Neural progenitor cell (in vitro differentiated cells): ENCODE measurements at regions not wholly inside any gene's neighbourhood (a gene's known extent, or its start where the extent isn't known, plus 50 kb on each side); places are given as distances from the start of the nearest gene placed in this dataset.

Source experiments
- DNase-seq: peaks from one replicate; pipeline ENCODE4 v3.0.0-alpha.2; 2016; ENCODE audit warnings: low spot score
- H2AFZ ChIP-seq: fragments of 200-600 bp; sonication (generic); replicated peaks from 2 replicates; pipeline ENCODE4 v1.6.1; 2016; ENCODE audit warnings: antibody characterized with exemption
- H3F3A ChIP-seq: fragments of 200-600 bp; sonication (generic); 2 replicates; pipeline ENCODE4 v1.6.1; 2016; ENCODE audit warnings: antibody characterized with exemption, low read depth
- H3K27ac ChIP-seq: fragments of 200-600 bp; sonication (generic); 2 replicates; pipeline ENCODE4 v1.5.1; 2016; ENCODE audit warnings: mild to moderate bottlenecking
- H3K27me3 ChIP-seq: fragments of 200-600 bp; sonication (generic); 2 replicates; pipeline ENCODE4 v1.6.1; 2016; ENCODE audit warnings: mild to moderate bottlenecking, moderate library complexity
- H3K36me3 ChIP-seq: fragments of 200-600 bp; sonication (generic); 2 replicates; pipeline ENCODE4 v1.5.1; 2016
- H3K4me1 ChIP-seq: fragments of 200-600 bp; sonication (generic); 2 replicates; pipeline ENCODE4 v1.6.1; 2016; ENCODE audit warnings: mixed run types
- H3K4me2 ChIP-seq: fragments of 200-600 bp; sonication (generic); 2 replicates; pipeline ENCODE4 v1.6.1; 2016
- H3K4me3 ChIP-seq: fragments of 200-600 bp; sonication (generic); 2 replicates; pipeline ENCODE4 v1.5.1; 2016
- H3K79me2 ChIP-seq: fragments of 200-600 bp; sonication (generic); 2 replicates; pipeline ENCODE4 v1.6.1; 2016; ENCODE audit warnings: low read depth
- H3K9ac ChIP-seq: fragments of 200-600 bp; sonication (generic); 2 replicates; pipeline ENCODE4 v1.6.1; 2016
- H3K9me3 ChIP-seq: fragments of 200-600 bp; sonication (generic); 2 replicates; pipeline ENCODE4 v1.5.1; 2016; ENCODE audit warnings: low read depth
- H4K20me1 ChIP-seq: fragments of 200-600 bp; sonication (generic); 2 replicates; pipeline ENCODE4 v1.6.1; 2016; ENCODE audit warnings: low read depth
- H3K27ac Mint-ChIP-seq: 3 replicates; pipeline ENCODE4 v1.8.0; 2021; ENCODE audit warnings: mixed read lengths
- H3K27me3 Mint-ChIP-seq: 2 replicates; pipeline ENCODE4 v1.8.0; 2022; ENCODE audit warnings: low read depth, mild to moderate bottlenecking, inconsistent platforms, moderate library complexity, mixed read lengths; ENCODE audit not compliant: insufficient read depth
- H3K36me3 Mint-ChIP-seq: 3 replicates; pipeline ENCODE4 v1.8.0; 2021; ENCODE audit warnings: mixed read lengths
- H3K4me1 Mint-ChIP-seq: 3 replicates; pipeline ENCODE4 v1.8.0; 2021; ENCODE audit warnings: mixed read lengths
- H3K4me3 Mint-ChIP-seq: 3 replicates; pipeline ENCODE4 v1.8.0; 2021; ENCODE audit warnings: mild to moderate bottlenecking, moderate library complexity, mixed read lengths
- H3K9me3 Mint-ChIP-seq: 3 replicates; pipeline ENCODE4 v1.8.0; 2020; ENCODE audit warnings: mixed read lengths
- EZH2 ChIP-seq: fragments of 200-600 bp; sonication (generic); IDR thresholded peaks from 2 replicates; pipeline ENCODE4 v1.6.1; 2017; ENCODE audit warnings: antibody characterized with exemption, mild to moderate bottlenecking, moderate library complexity
- EZH2phosphoT487 ChIP-seq: fragments of 200-600 bp; sonication (generic); IDR thresholded peaks from 2 replicates; pipeline ENCODE4 v1.6.1; 2017; ENCODE audit warnings: antibody characterized with exemption
- TF ChIP-seq, protein P1 (sequence below): fragments of 200-600 bp; sonication (generic); IDR thresholded peaks from 2 replicates; pipeline ENCODE4 v1.5.1; 2017; ENCODE audit warnings: antibody characterized with exemption, mild to moderate bottlenecking

DNA sequence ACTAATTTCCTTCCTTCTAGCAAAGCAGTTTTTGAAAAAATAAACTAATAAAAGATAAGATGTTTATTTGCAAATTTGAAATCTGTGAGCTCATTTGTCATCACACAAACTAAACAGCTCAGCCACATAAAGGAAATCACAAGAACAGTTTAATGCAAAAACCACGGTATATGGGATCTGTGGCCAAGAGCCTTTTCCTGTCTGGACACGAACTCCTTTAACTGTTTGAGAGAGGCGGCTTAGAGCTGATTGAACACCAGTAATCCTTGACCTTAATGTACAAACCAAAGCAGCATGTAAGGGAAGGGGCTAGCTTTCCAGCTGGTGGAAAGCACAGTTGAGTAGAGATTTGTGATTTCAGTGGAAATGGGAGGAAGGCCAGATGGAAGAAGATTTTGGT is 66.3 kb upstream of the SPINK5 start:
- no peak overlapping the region for H3K27ac ChIP-seq
- H3K4me2 ChIP-seq: no peak overlapping the region
- no peaks in the 10 kb centered on the region for H3K4me1 ChIP-seq
- Mint-ChIP-seq H3K4me3 (no peak overlapping the region), H3K9me3 (peaks cover 20% of the 10 kb centered on the region), H3K36me3 (peaks cover 3% of the 10 kb centered on the region), H3K27me3 (peaks cover 3% of the 10 kb centered on the region), H3K27ac (no peak overlapping the region), H3K4me1 (no peaks in the 10 kb centered on the region)
- no peak overlapping the region for H2AFZ ChIP-seq
- H4K20me1 ChIP-seq: no peaks in the 10 kb centered on the region
- H3K9me3 ChIP-seq: peaks cover 8% of the 10 kb centered on the region
- H3K36me3 ChIP-seq: peaks cover 2% of the 10 kb centered on the region
- H3F3A ChIP-seq: no peaks in the 10 kb centered on the region
- no peak overlapping the region for H3K4me3 ChIP-seq
- no peaks in the 10 kb centered on the region for H3K79me2 ChIP-seq
- TF ChIP-seq EZH2phosphoT487 (no peak), EZH2 (no peak)
- TF ChIP-seq, protein P1, sequence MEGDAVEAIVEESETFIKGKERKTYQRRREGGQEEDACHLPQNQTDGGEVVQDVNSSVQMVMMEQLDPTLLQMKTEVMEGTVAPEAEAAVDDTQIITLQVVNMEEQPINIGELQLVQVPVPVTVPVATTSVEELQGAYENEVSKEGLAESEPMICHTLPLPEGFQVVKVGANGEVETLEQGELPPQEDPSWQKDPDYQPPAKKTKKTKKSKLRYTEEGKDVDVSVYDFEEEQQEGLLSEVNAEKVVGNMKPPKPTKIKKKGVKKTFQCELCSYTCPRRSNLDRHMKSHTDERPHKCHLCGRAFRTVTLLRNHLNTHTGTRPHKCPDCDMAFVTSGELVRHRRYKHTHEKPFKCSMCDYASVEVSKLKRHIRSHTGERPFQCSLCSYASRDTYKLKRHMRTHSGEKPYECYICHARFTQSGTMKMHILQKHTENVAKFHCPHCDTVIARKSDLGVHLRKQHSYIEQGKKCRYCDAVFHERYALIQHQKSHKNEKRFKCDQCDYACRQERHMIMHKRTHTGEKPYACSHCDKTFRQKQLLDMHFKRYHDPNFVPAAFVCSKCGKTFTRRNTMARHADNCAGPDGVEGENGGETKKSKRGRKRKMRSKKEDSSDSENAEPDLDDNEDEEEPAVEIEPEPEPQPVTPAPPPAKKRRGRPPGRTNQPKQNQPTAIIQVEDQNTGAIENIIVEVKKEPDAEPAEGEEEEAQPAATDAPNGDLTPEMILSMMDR: no peak
- H3K9ac ChIP-seq: no peak overlapping the region
- no peak for DNase-seq
- H3K27me3 ChIP-seq: no peaks in the 10 kb centered on the region

DNA sequence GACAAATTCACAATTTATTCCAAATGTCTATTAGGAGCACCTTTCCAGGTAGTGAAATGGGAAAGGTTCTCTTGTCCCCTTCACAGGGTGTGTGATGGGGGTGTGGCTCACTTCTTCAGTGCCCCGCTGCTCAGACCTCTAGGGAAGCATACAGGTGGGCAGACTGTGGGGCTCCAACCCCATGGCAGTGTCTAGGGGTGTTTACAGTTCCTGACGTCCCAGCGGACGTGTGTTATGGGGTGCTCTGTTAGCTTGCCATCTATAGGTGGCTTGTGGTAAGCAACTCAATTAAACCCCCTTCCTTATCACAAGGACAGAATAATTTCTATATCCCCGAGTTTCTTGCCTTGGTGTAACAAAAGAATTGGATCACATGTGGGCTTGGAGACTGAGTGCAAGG is 67.4 kb upstream of the SPINK5 start:
- H4K20me1 ChIP-seq: no peaks in the 10 kb centered on the region
- H3K4me1 ChIP-seq: no peaks in the 10 kb centered on the region
- H3K9ac ChIP-seq: no peak overlapping the region
- no peaks in the 10 kb centered on the region for H3K79me2 ChIP-seq
- no peak overlapping the region for H3K4me2 ChIP-seq
- H3K9me3 Mint-ChIP-seq: peaks cover 13% of the 10 kb centered on the region
- TF ChIP-seq EZH2phosphoT487 (no peak), EZH2 (no peak)
- TF ChIP-seq, protein P1: no peak
- H3K27ac ChIP-seq: no peak overlapping the region
- no peak overlapping the region for H3K27ac Mint-ChIP-seq
- peaks cover 3% of the 10 kb centered on the region for H3K36me3 Mint-ChIP-seq
- H2AFZ ChIP-seq: no peak overlapping the region
- H3K27me3 ChIP-seq: no peaks in the 10 kb centered on the region
- no peaks in the 10 kb centered on the region for H3K4me1 Mint-ChIP-seq
- H3K27me3 Mint-ChIP-seq: peaks cover 3% of the 10 kb centered on the region
- DNase-seq: no peak
- H3K9me3 ChIP-seq: peaks cover 4% of the 10 kb centered on the region
- H3K36me3 ChIP-seq: no peaks in the 10 kb centered on the region
- H3F3A ChIP-seq: no peaks in the 10 kb centered on the region
- no peak overlapping the region for H3K4me3 ChIP-seq
- H3K4me3 Mint-ChIP-seq: no peak overlapping the region

DNA sequence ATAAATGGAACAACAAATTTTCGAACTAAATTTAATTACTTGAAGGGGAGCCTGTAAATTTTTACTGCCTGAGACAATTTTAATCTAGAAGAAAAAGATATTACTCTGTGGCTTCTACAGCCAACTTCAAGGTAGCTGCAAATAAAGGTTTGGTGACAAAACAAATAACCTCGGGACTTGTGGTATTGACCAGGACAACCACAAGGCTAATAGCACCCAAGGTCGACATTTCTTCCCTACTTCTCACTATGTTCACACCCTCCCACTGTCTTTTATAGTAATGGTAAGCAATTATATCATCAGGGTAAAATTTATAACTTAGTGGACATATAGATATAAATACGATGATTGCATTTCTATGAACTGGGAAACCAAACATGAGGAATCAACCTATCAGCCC is 67.9 kb upstream of the SPINK5 start:
- no peaks in the 10 kb centered on the region for H3K36me3 ChIP-seq
- H3K9ac ChIP-seq: no peak overlapping the region
- no peak overlapping the region for H3K27ac Mint-ChIP-seq
- no peaks in the 10 kb centered on the region for H3K9me3 ChIP-seq
- H3K79me2 ChIP-seq: no peaks in the 10 kb centered on the region
- H3K4me3 ChIP-seq: no peak overlapping the region
- H3K27me3 Mint-ChIP-seq: peaks cover 3% of the 10 kb centered on the region
- no peaks in the 10 kb centered on the region for H3F3A ChIP-seq
- no peak overlapping the region for H3K27ac ChIP-seq
- H3K4me3 Mint-ChIP-seq: no peak overlapping the region
- no peaks in the 10 kb centered on the region for H4K20me1 ChIP-seq
- TF ChIP-seq EZH2phosphoT487 (no peak), EZH2 (no peak)
- TF ChIP-seq, protein P1: no peak
- no peaks in the 10 kb centered on the region for H3K4me1 Mint-ChIP-seq
- DNase-seq: no peak
- no peak overlapping the region for H3K4me2 ChIP-seq
- H3K27me3 ChIP-seq: no peaks in the 10 kb centered on the region
- H3K9me3 Mint-ChIP-seq: peaks cover 9% of the 10 kb centered on the region
- H3K36me3 Mint-ChIP-seq: peaks cover 3% of the 10 kb centered on the region
- no peak overlapping the region for H2AFZ ChIP-seq
- H3K4me1 ChIP-seq: no peaks in the 10 kb centered on the region

DNA sequence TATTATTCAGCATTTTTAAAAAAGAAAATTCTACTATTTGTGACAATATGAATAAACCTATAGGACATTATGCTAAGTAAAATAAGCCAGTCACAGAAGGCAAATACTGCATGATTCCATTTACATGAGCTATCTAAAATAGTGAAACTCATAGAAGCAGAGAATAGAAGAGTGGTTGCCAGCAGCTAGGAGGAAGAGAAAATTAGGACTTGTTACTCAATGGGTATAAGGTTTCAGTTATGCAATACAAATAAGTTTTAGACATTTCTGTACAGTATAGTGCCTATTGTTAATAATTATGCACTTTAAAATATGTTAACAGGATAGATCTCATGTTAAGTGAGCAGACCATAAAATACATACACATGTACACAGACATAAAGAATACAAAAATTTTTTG is 73.8 kb upstream of the SPINK5 start:
- Histone ChIP-seq H3K9ac (no peak overlapping the region), H4K20me1 (no peaks in the 10 kb centered on the region), H3K4me3 (no peak overlapping the region), H3K9me3 (no peaks in the 10 kb centered on the region), H3K27me3 (no peaks in the 10 kb centered on the region), H3K79me2 (no peaks in the 10 kb centered on the region), H3F3A (no peaks in the 10 kb centered on the region), H3K4me2 (no peak overlapping the region), H3K27ac (no peak overlapping the region), H3K4me1 (peaks cover 5% of the 10 kb centered on the region), H3K36me3 (no peaks in the 10 kb centered on the region), H2AFZ (no peak overlapping the region)
- H3K36me3 Mint-ChIP-seq: no peaks in the 10 kb centered on the region
- TF ChIP-seq EZH2 (no peak), EZH2phosphoT487 (no peak)
- TF ChIP-seq, protein P1: no peak
- no peak for DNase-seq
- H3K27ac Mint-ChIP-seq: no peak overlapping the region
- H3K4me1 Mint-ChIP-seq: no peaks in the 10 kb centered on the region
- no peaks in the 10 kb centered on the region for H3K27me3 Mint-ChIP-seq
- H3K4me3 Mint-ChIP-seq: no peak overlapping the region
- H3K9me3 Mint-ChIP-seq: no peaks in the 10 kb centered on the region
